ENCODE measurements at regions not wholly inside any gene's neighbourhood (a gene's known extent, or its start where the extent isn't known, plus 50 kb on each side); places are given as distances from the start of the nearest gene placed in this dataset.

GRCh38 chr3:39718674-39719595 lies 90.5 kb upstream of the MYRIP start:
- Histone ChIP-seq H3K27me3 (ENCODE audit: insufficient read depth, low read length) (no peaks in the 10 kb centered on the region), H3K4me1 (ENCODE audit: insufficient read depth, low read length, severe bottlenecking) (no peaks in the 10 kb centered on the region), H3K4me3 (ENCODE audit: low read depth, low read length, poor library complexity, severe bottlenecking) (no peak overlapping the region), H3K4me2 (ENCODE audit: low read length) (no peak overlapping the region), H4K20me1 (ENCODE audit: insufficient read depth, low read length) (no peaks in the 10 kb centered on the region), H3K9ac (ENCODE audit: low read length) (no peak overlapping the region), H3K36me3 (ENCODE audit: insufficient read depth, low read length) (no peaks in the 10 kb centered on the region), H3K27ac (ENCODE audit: low read depth, low read length, poor library complexity, severe bottlenecking) (no peak overlapping the region), H3K79me2 (ENCODE audit: insufficient read depth, low read length) (no peaks in the 10 kb centered on the region), H3F3A (ENCODE audit: insufficient read depth, low read length) (no peaks in the 10 kb centered on the region), H3K9me2 (ENCODE audit: low read depth, low read length) (no peaks in the 10 kb centered on the region), H2AFZ (ENCODE audit: low read length) (no peak overlapping the region), H3K9me3 (ENCODE audit: low read length) (no peaks in the 10 kb centered on the region)
- TF ChIP-seq, protein P1, sequence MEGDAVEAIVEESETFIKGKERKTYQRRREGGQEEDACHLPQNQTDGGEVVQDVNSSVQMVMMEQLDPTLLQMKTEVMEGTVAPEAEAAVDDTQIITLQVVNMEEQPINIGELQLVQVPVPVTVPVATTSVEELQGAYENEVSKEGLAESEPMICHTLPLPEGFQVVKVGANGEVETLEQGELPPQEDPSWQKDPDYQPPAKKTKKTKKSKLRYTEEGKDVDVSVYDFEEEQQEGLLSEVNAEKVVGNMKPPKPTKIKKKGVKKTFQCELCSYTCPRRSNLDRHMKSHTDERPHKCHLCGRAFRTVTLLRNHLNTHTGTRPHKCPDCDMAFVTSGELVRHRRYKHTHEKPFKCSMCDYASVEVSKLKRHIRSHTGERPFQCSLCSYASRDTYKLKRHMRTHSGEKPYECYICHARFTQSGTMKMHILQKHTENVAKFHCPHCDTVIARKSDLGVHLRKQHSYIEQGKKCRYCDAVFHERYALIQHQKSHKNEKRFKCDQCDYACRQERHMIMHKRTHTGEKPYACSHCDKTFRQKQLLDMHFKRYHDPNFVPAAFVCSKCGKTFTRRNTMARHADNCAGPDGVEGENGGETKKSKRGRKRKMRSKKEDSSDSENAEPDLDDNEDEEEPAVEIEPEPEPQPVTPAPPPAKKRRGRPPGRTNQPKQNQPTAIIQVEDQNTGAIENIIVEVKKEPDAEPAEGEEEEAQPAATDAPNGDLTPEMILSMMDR (IDR thresholded peaks at IDR 0.05; ENCODE audit: low read length) = no peak
- TF ChIP-seq EZH2 (IDR thresholded peaks at IDR 0.05; ENCODE audit: borderline replicate concordance, low read length) = no peak

- Histone ChIP-seq H2AFZ (ENCODE audit: low read length) (no peak overlapping the region), H3K4me2 (ENCODE audit: low read length) (no peak overlapping the region), H3K9me3 (ENCODE audit: low read length) (no peaks in the 10 kb centered on the region), H3K79me2 (ENCODE audit: insufficient read depth, low read length) (no peaks in the 10 kb centered on the region), H3F3A (ENCODE audit: insufficient read depth, low read length) (no peaks in the 10 kb centered on the region), H3K4me1 (ENCODE audit: insufficient read depth, low read length, severe bottlenecking) (no peaks in the 10 kb centered on the region), H3K9ac (ENCODE audit: low read length) (no peak overlapping the region), H4K20me1 (ENCODE audit: insufficient read depth, low read length) (no peaks in the 10 kb centered on the region), H3K27ac (ENCODE audit: low read depth, low read length, poor library complexity, severe bottlenecking) (no peak overlapping the region), H3K9me2 (ENCODE audit: low read depth, low read length) (no peaks in the 10 kb centered on the region), H3K4me3 (ENCODE audit: low read depth, low read length, poor library complexity, severe bottlenecking) (no peak overlapping the region), H3K27me3 (ENCODE audit: insufficient read depth, low read length) (no peaks in the 10 kb centered on the region), H3K36me3 (ENCODE audit: insufficient read depth, low read length) (no peaks in the 10 kb centered on the region)
- TF ChIP-seq EZH2 (IDR thresholded peaks at IDR 0.05; ENCODE audit: borderline replicate concordance, low read length) = no peak
- TF ChIP-seq, protein P1 (IDR thresholded peaks at IDR 0.05; ENCODE audit: low read length) = no peak
These were observed 88.3 kb upstream of the MYRIP start for GRCh38 chr3:39721076-39721475.

GRCh38 chr3:39724233-39724846 lies 85.1 kb upstream of the MYRIP start:
- no peak overlapping the region for H3K4me2 ChIP-seq (ENCODE audit: low read length)
- H3K27me3 ChIP-seq (ENCODE audit: insufficient read depth, low read length) = no peaks in the 10 kb centered on the region
- no peak overlapping the region for H3K4me3 ChIP-seq (ENCODE audit: low read depth, low read length, poor library complexity, severe bottlenecking)
- no peaks in the 10 kb centered on the region for H3F3A ChIP-seq (ENCODE audit: insufficient read depth, low read length)
- H3K27ac ChIP-seq (ENCODE audit: low read depth, low read length, poor library complexity, severe bottlenecking) = no peak overlapping the region
- no peaks in the 10 kb centered on the region for H3K9me2 ChIP-seq (ENCODE audit: low read depth, low read length)
- H3K79me2 ChIP-seq (ENCODE audit: insufficient read depth, low read length) = no peaks in the 10 kb centered on the region
- H3K9me3 ChIP-seq (ENCODE audit: low read length) = no peaks in the 10 kb centered on the region
- TF ChIP-seq EZH2 (IDR thresholded peaks at IDR 0.05; ENCODE audit: borderline replicate concordance, low read length) = no peak
- TF ChIP-seq, protein P1 (IDR thresholded peaks at IDR 0.05; ENCODE audit: low read length) = no peak
- H3K4me1 ChIP-seq (ENCODE audit: insufficient read depth, low read length, severe bottlenecking) = no peaks in the 10 kb centered on the region
- no peaks in the 10 kb centered on the region for H3K36me3 ChIP-seq (ENCODE audit: insufficient read depth, low read length)
- no peak overlapping the region for H3K9ac ChIP-seq (ENCODE audit: low read length)
- no peaks in the 10 kb centered on the region for H4K20me1 ChIP-seq (ENCODE audit: insufficient read depth, low read length)
- no peak overlapping the region for H2AFZ ChIP-seq (ENCODE audit: low read length)

Data from OCI-LY1 (cell line).